T-helper 17 cell (primary cell): ENCODE measurements at regions not wholly inside any gene's neighbourhood (a gene's known extent, or its start where the extent isn't known, plus 50 kb on each side); places are given as distances from the start of the nearest gene placed in this dataset.
"Not testable (repeated sequence)": the region's sequence is repeated elsewhere in the genome, so short reads cannot be mapped to it uniquely, and the experiment has no call there.

Experiments used
- ATAC-seq: fragments of 150-1000 bp; cut with Tn5 transposase; 2 replicates; pipeline ENCODE4 v1.10.0; 2021; ENCODE audit warnings: mild to moderate bottlenecking, moderate library complexity
- DNase-seq, 3 donors: peaks; one replicate each; pipeline versions ENCODE4 v3.0.0 to v3.0.0-alpha.2; 2020 to 2021
- H3K9me3 ChIP-seq: one replicate; pipeline ENCODE4 v1.7.0; 2013; ENCODE audit warnings: low read length, mild to moderate bottlenecking; ENCODE audit not compliant: control insufficient read depth, poor library complexity, severe bottlenecking
- H3K27ac Mint-ChIP-seq: one replicate; pipeline ENCODE4 v1.8.0; 2022; ENCODE audit warnings: mild to moderate bottlenecking, moderate library complexity, mixed read lengths
- H3K27me3 Mint-ChIP-seq: one replicate; pipeline ENCODE4 v1.8.0; 2022; ENCODE audit warnings: mixed read lengths
- H3K36me3 Mint-ChIP-seq: one replicate; pipeline ENCODE4 v1.8.0; 2022; ENCODE audit warnings: low read depth, mixed read lengths
- H3K4me1 Mint-ChIP-seq: one replicate; pipeline ENCODE4 v1.8.0; 2022; ENCODE audit warnings: mild to moderate bottlenecking, mixed read lengths
- H3K4me3 Mint-ChIP-seq: one replicate; pipeline ENCODE4 v1.8.0; 2022; ENCODE audit warnings: mild to moderate bottlenecking, moderate library complexity, mixed read lengths

DNA sequence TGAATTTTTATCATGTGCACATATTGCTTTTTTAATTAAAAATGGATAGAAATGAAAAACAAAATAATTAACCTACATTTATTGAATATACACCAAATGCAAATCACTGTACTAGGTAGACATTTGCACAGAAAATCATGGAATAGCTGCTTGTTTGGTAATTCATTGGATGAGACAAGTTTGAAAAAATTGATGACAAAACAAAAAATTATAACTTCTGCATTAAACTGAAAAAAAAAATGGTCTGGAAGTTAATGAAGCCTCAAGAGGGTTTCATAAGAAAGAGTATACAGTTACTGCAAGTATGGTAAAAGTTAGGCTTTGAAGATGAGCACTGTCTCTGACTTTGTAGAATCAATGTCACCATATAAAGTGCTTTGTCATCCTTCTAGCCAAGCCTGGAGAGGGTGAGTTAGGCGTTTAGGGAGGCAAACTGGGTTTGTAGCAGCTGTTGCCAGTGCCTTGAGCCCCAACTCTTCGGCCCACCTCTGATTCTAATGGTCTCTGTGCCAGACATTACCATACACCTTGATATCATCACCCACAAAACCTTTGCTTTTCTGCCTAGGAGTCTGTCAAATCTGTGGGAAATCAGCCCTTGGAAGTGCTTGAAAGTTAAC is 291.1 kb upstream of the CLEC14A start:
- no peaks in the 10 kb centered on the region for H3K9me3 ChIP-seq
- no peaks in the 10 kb centered on the region for H3K4me1 Mint-ChIP-seq
- ATAC-seq (no peak), DNase-seq (no peak)
- H3K36me3 Mint-ChIP-seq: no peaks in the 10 kb centered on the region
- H3K27me3 Mint-ChIP-seq: no peaks in the 10 kb centered on the region
- no peak overlapping the region for H3K27ac Mint-ChIP-seq
- H3K4me3 Mint-ChIP-seq: no peak overlapping the region

GRCh38 chr14:38544776-38545175 is 288.9 kb upstream of the CLEC14A start:
- ATAC-seq: no peak
- no peaks in the 10 kb centered on the region for H3K36me3 Mint-ChIP-seq
- no peak overlapping the region for H3K27ac Mint-ChIP-seq
- no peak overlapping the region for H3K4me3 Mint-ChIP-seq
- no peaks in the 10 kb centered on the region for H3K9me3 ChIP-seq
- no peak for DNase-seq
- no peaks in the 10 kb centered on the region for H3K4me1 Mint-ChIP-seq
- no peaks in the 10 kb centered on the region for H3K27me3 Mint-ChIP-seq

GRCh38 chr14:38543851-38544250 is 288.0 kb upstream of the CLEC14A start:
- H3K36me3 Mint-ChIP-seq, DNase-seq, H3K9me3 ChIP-seq, H3K27me3 Mint-ChIP-seq, H3K4me3 Mint-ChIP-seq, H3K27ac Mint-ChIP-seq, H3K4me1 Mint-ChIP-seq, ATAC-seq: not testable (repeated sequence)

- ATAC-seq, H3K9me3 ChIP-seq, H3K4me1 Mint-ChIP-seq, H3K36me3 Mint-ChIP-seq, H3K4me3 Mint-ChIP-seq, H3K27ac Mint-ChIP-seq, DNase-seq, H3K27me3 Mint-ChIP-seq: not testable (repeated sequence)
Measured at GRCh38 chr14:38538053-38538452, 282.2 kb upstream of the CLEC14A start.

DNA sequence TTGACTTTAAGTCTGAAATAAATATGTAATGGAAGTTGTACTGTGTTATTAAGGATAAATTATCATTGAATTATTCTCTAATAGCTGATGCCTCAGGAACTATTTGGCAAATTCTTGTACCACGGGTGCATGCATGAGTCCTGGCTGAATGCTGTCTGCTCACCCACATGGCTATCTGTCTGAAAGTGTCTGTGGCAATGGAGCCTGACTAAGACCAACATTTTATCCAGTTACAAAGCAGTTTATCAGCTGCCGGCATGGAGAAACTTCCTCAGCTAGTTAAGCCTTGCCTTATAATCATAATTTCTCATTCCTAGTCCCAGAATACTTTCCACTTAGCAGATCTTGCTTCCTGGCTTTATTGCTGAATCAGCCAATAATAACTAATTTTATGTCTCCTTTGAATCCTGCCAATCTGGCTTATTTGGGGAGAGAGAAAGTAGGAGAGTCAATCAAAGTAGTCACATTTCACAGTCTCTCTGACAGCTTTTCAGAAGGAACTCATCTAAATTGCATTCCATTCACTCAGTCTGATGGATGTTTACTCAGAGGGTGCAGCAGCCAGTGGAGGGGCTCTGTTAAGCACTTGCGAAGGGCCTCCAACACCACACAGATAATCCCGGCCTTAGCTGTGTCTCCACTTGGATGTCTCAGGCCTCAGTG is 280.6 kb upstream of the CLEC14A start:
- Mint-ChIP-seq H3K36me3 (no peaks in the 10 kb centered on the region), H3K27ac (no peak overlapping the region), H3K27me3 (no peaks in the 10 kb centered on the region), H3K4me3 (no peak overlapping the region), H3K4me1 (no peaks in the 10 kb centered on the region)
- H3K9me3 ChIP-seq: no peaks in the 10 kb centered on the region
- ATAC-seq (no peak), DNase-seq (no peak)

DNA sequence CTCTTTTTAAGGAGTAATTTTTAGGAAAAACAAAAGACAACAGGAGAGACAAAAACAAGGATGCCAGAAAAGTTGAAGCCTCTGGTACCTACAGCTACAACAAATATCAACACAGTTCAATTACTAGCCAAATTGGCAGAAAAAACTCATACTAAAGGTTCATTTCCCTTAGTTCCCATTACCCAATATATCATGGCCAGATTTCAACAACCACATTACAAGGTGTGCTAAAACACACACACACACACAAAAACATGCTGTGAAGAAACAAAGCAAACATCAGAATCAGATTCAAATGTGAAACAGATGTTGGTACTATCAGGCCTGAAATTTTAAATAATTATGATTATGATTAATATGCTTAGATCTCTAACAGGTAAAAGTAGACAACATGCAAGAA is 272.7 kb upstream of the CLEC14A start:
- H3K4me3 Mint-ChIP-seq: no peak overlapping the region
- no peaks in the 10 kb centered on the region for H3K4me1 Mint-ChIP-seq
- H3K27ac Mint-ChIP-seq: no peak overlapping the region
- H3K27me3 Mint-ChIP-seq: no peaks in the 10 kb centered on the region
- no peaks in the 10 kb centered on the region for H3K9me3 ChIP-seq
- no peak for ATAC-seq
- no peak for DNase-seq
- H3K36me3 Mint-ChIP-seq: no peaks in the 10 kb centered on the region

DNA sequence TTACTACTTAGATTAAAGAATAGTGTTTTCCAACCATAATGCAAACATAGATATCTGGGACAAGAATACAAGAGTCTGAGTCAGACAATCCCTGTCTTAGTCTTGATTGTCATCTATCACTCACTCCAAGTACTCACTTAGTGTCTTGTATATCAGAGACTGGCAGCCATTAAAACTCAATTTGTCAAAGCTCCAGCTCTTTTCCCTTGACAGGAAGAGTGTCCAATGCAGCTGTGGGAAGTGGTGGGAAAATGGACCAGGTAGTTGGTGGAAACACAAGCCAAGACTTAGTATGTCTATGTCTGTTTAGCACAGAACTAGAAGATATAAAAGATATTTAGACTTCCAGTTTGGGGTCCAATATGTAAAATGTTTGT is 271.6 kb upstream of the CLEC14A start:
- Mint-ChIP-seq H3K4me3 (no peak overlapping the region), H3K27me3 (no peaks in the 10 kb centered on the region), H3K27ac (no peak overlapping the region), H3K36me3 (no peaks in the 10 kb centered on the region), H3K4me1 (no peaks in the 10 kb centered on the region)
- no peaks in the 10 kb centered on the region for H3K9me3 ChIP-seq
- no peak for DNase-seq
- no peak for ATAC-seq

DNA sequence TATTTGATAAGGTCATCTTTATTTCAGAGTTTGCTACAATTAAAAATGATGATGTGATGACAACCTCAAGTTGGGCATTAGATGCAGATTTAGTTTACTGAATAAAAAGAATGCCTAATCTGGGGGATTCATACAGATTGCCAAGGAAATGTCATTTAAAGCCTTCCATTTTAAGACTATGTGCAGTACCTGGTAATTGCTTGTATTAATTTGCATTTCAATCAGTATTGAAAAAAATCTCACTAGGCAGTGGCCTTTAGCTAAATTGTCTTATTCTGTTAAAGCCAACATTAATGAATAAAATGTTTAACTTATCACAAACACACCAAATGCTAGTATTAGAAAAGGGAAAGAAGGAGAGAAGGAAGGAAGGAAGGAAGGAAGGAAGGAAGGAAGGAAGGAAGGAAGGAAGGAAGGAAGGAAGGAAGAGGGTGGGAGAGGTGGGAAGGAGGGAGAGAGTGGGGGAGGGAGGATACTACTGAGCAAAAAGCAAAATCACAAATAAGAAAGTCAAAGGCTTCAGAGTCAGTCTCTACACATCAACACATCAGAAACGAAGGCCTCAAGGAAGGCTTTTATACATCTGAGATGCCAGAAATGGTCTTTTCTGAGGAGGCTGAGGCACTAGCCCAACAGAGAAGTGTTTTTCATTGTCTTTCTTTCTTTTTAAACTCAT is 271.1 kb upstream of the CLEC14A start:
- Mint-ChIP-seq H3K4me1 (no peaks in the 10 kb centered on the region), H3K27me3 (no peaks in the 10 kb centered on the region), H3K36me3 (no peaks in the 10 kb centered on the region), H3K27ac (no peak overlapping the region), H3K4me3 (no peak overlapping the region)
- DNase-seq (no peak), ATAC-seq (no peak)
- H3K9me3 ChIP-seq: no peaks in the 10 kb centered on the region

DNA sequence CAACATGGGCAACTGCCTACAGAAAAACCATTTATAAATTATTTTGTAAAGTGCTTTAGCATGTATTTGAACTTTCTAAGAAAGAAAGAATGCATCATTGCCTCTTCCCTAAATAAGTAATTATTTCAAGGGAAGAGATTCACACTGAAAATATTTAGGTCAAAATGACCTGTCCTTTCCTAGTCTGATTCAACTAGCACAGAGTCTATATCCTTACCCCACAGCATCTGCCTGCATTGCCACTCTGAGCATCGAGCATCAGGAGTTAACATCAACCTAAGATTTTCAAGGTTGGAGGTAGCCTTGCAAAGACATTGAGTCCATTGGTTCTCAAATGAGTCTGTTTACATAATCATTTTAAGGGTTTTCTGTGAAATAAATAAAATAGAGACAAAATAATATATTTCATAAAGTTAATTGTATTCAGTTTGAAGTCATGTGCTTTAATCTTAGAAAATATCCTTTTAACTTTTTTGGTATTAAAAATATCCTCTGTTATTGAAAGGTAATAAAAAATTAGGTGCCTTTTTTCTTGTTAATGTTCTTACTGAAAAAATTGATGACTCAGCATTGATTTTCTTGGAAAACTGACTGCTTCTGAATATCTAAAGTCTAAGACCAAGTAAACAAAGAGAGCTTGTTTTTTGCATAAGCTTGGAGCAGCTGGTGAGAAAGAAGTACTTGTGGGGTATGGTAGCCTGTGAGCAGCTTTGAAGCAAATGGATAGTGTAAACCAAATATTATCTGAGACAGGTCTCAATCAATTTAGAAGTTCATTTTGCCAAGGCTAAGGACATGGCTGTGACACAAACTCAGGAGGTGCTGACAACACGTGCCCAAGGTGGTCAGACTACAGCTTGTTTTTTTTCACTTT is 269.0 kb upstream of the CLEC14A start:
- Mint-ChIP-seq H3K27ac (no peak overlapping the region), H3K4me1 (no peaks in the 10 kb centered on the region), H3K36me3 (no peaks in the 10 kb centered on the region), H3K4me3 (no peak overlapping the region), H3K27me3 (no peaks in the 10 kb centered on the region)
- no peak for ATAC-seq
- no peaks in the 10 kb centered on the region for H3K9me3 ChIP-seq
- DNase-seq: no peak

GRCh38 chr14:38522724-38523123 is 266.8 kb upstream of the CLEC14A start:
- DNase-seq: no peak
- no peaks in the 10 kb centered on the region for H3K27me3 Mint-ChIP-seq
- H3K9me3 ChIP-seq: no peaks in the 10 kb centered on the region
- no peaks in the 10 kb centered on the region for H3K36me3 Mint-ChIP-seq
- H3K27ac Mint-ChIP-seq: no peak overlapping the region
- H3K4me1 Mint-ChIP-seq: no peaks in the 10 kb centered on the region
- no peak overlapping the region for H3K4me3 Mint-ChIP-seq
- no peak for ATAC-seq

- Mint-ChIP-seq H3K27me3 (no peaks in the 10 kb centered on the region), H3K4me3 (no peak overlapping the region), H3K36me3 (no peaks in the 10 kb centered on the region), H3K27ac (no peak overlapping the region), H3K4me1 (no peaks in the 10 kb centered on the region)
- no peaks in the 10 kb centered on the region for H3K9me3 ChIP-seq
- ATAC-seq (no peak), DNase-seq (no peak)
Measured at GRCh38 chr14:38521591-38521990, 265.7 kb upstream of the CLEC14A start.

- Mint-ChIP-seq H3K4me1 (no peaks in the 10 kb centered on the region), H3K4me3 (no peak overlapping the region), H3K27ac (no peak overlapping the region), H3K36me3 (no peaks in the 10 kb centered on the region), H3K27me3 (no peaks in the 10 kb centered on the region)
- H3K9me3 ChIP-seq: no peaks in the 10 kb centered on the region
- ATAC-seq (no peak), DNase-seq (no peak)
Measured at GRCh38 chr14:38517426-38517825, 261.5 kb upstream of the CLEC14A start.

DNA sequence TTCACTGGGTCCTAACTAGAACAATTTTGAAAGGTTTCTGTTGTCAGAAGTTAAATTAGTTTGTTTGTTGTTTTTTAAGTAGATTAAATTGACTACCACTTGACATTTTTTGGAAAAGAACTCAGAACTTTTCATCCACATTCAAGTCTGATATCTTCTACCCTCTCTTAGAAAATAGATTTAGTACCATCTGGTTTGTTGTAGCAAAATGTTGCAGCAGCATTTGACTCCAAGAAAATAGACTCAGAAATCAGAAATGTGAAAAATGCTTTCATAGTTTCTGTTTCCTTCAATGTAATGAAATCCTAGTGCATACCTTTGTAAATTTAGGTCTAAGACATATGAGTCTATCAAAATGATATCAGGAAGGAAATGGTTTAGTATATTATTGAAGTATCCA is 256.3 kb upstream of the CLEC14A start:
- Mint-ChIP-seq H3K4me1 (no peaks in the 10 kb centered on the region), H3K4me3 (no peak overlapping the region), H3K27ac (no peak overlapping the region), H3K36me3 (no peaks in the 10 kb centered on the region), H3K27me3 (no peaks in the 10 kb centered on the region)
- H3K9me3 ChIP-seq: no peaks in the 10 kb centered on the region
- no peak for DNase-seq
- no peak for ATAC-seq
